C4-2B (cell line): ENCODE measurements at regions not wholly inside any gene's neighbourhood (a gene's known extent, or its start where the extent isn't known, plus 50 kb on each side); places are given as distances from the start of the nearest gene placed in this dataset.
"Not testable (repeated sequence)": the region's sequence is repeated elsewhere in the genome, so short reads cannot be mapped to it uniquely, and the experiment has no call there.

Experiments used
- ZFX ChIP-seq: fragments of 450-650 bp; IDR thresholded peaks from 2 replicates; pipeline ENCODE4 v1.6.1; 2017
- TF ChIP-seq, protein P1 (sequence below): fragments of 450-650 bp; conservative IDR thresholded peaks from 2 replicates; pipeline ENCODE4 v1.5.1; 2017; ENCODE audit warnings: mild to moderate bottlenecking

DNA sequence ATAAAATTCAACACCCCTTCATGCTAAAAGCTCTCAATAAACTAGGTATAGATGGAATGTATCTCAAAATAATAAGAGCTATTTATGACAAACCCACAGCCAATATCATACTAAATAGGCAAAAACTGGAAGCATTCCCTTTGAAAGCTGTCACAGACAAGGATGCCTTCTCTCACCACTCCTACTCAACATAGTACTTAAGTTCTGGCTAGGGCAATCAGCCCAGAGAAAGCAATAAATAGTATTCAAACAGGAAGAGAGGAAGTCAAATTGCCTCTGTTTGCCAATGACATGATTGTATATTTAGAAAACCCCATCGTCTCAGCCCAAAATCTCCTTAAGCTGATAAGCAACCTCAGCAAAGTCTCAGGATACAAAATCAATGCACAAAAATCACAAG lies 673.8 kb upstream of the IGFBP3 start:
- TF ChIP-seq, protein P1, sequence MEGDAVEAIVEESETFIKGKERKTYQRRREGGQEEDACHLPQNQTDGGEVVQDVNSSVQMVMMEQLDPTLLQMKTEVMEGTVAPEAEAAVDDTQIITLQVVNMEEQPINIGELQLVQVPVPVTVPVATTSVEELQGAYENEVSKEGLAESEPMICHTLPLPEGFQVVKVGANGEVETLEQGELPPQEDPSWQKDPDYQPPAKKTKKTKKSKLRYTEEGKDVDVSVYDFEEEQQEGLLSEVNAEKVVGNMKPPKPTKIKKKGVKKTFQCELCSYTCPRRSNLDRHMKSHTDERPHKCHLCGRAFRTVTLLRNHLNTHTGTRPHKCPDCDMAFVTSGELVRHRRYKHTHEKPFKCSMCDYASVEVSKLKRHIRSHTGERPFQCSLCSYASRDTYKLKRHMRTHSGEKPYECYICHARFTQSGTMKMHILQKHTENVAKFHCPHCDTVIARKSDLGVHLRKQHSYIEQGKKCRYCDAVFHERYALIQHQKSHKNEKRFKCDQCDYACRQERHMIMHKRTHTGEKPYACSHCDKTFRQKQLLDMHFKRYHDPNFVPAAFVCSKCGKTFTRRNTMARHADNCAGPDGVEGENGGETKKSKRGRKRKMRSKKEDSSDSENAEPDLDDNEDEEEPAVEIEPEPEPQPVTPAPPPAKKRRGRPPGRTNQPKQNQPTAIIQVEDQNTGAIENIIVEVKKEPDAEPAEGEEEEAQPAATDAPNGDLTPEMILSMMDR: not testable (repeated sequence)
- TF ChIP-seq ZFX: not testable (repeated sequence)
